ENCODE measurements at regions not wholly inside any gene's neighbourhood (a gene's known extent, or its start where the extent isn't known, plus 50 kb on each side); places are given as distances from the start of the nearest gene placed in this dataset.

- H3F3A ChIP-seq (ENCODE audit: insufficient read depth, low read length), result no peaks in the 10 kb centered on the region
- no peaks in the 10 kb centered on the region for H3K79me2 ChIP-seq (ENCODE audit: low read length)
- TF ChIP-seq, protein P1, sequence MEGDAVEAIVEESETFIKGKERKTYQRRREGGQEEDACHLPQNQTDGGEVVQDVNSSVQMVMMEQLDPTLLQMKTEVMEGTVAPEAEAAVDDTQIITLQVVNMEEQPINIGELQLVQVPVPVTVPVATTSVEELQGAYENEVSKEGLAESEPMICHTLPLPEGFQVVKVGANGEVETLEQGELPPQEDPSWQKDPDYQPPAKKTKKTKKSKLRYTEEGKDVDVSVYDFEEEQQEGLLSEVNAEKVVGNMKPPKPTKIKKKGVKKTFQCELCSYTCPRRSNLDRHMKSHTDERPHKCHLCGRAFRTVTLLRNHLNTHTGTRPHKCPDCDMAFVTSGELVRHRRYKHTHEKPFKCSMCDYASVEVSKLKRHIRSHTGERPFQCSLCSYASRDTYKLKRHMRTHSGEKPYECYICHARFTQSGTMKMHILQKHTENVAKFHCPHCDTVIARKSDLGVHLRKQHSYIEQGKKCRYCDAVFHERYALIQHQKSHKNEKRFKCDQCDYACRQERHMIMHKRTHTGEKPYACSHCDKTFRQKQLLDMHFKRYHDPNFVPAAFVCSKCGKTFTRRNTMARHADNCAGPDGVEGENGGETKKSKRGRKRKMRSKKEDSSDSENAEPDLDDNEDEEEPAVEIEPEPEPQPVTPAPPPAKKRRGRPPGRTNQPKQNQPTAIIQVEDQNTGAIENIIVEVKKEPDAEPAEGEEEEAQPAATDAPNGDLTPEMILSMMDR (IDR thresholded peaks at IDR 0.05; ENCODE audit: low read length), result no peak
- TF ChIP-seq EZH2phosphoT487 (IDR thresholded peaks at IDR 0.05; ENCODE audit: low read length) (no peak), EZH2 (optimal IDR thresholded peaks at IDR 0.05; ENCODE audit: low read depth, low read length) (no peak)
- H3K4me3 ChIP-seq (ENCODE audit: low read length), result no peak overlapping the region
- no peaks in the 10 kb centered on the region for H3K9me2 ChIP-seq (replicated peaks; ENCODE audit: insufficient read depth, low read length)
- H3K4me2 ChIP-seq (ENCODE audit: low read depth, low read length), result no peak overlapping the region
- H2AFZ ChIP-seq (ENCODE audit: low read length), result no peak overlapping the region
- no peaks in the 10 kb centered on the region for H3K9me3 ChIP-seq (replicated peaks; ENCODE audit: insufficient read depth, low read length)
- no peak overlapping the region for H3K27ac ChIP-seq (ENCODE audit: low read length)
- no peaks in the 10 kb centered on the region for H4K20me1 ChIP-seq (ENCODE audit: insufficient read depth, low read length)
- H3K36me3 ChIP-seq (replicated peaks; ENCODE audit: insufficient read depth, low read length), result no peaks in the 10 kb centered on the region
- H3K4me1 ChIP-seq (ENCODE audit: low read length), result no peaks in the 10 kb centered on the region
- no peak overlapping the region for H3K9ac ChIP-seq (ENCODE audit: low read length)
- no peak for DNase-seq
- H3K27me3 ChIP-seq (replicated peaks; ENCODE audit: insufficient read depth, low read length), result no peaks in the 10 kb centered on the region
Observed at GRCh38 chr7:84705706-84706105, 481.1 kb downstream of the SEMA3D start.

DNA sequence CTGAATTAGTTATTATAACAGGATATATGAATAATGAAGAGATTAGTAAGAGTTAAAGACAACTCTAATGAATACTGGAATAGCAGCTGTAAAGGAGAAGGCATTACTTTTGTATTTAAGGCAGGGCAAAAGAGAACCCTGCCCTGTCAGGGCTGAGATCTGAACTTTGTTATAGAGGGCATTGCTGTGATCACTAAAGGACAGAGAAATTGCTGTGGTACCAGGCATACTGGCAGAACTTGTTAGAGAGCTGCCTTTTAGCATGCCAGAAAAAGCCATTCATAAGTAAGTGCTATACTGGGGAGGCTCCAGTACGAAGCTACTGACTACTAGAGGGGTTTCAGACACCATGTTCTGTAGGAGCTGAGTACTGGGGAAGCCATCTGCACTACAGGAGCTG is 481.8 kb downstream of the SEMA3D start:
- DNase-seq, result no peak
- Histone ChIP-seq H3K4me2 (ENCODE audit: low read depth, low read length) (no peak overlapping the region), H3K27me3 (replicated peaks; ENCODE audit: insufficient read depth, low read length) (no peaks in the 10 kb centered on the region), H4K20me1 (ENCODE audit: insufficient read depth, low read length) (no peaks in the 10 kb centered on the region), H3K79me2 (ENCODE audit: low read length) (no peaks in the 10 kb centered on the region), H3K9ac (ENCODE audit: low read length) (no peak overlapping the region), H2AFZ (ENCODE audit: low read length) (no peak overlapping the region), H3K4me3 (ENCODE audit: low read length) (no peak overlapping the region), H3K36me3 (replicated peaks; ENCODE audit: insufficient read depth, low read length) (no peaks in the 10 kb centered on the region), H3K27ac (ENCODE audit: low read length) (no peak overlapping the region), H3K9me3 (replicated peaks; ENCODE audit: insufficient read depth, low read length) (no peaks in the 10 kb centered on the region), H3F3A (ENCODE audit: insufficient read depth, low read length) (no peaks in the 10 kb centered on the region), H3K9me2 (replicated peaks; ENCODE audit: insufficient read depth, low read length) (no peaks in the 10 kb centered on the region), H3K4me1 (ENCODE audit: low read length) (no peaks in the 10 kb centered on the region)
- no peak for TF ChIP-seq EZH2phosphoT487 (IDR thresholded peaks at IDR 0.05; ENCODE audit: low read length)
- no peak for TF ChIP-seq EZH2 (optimal IDR thresholded peaks at IDR 0.05; ENCODE audit: low read depth, low read length)
- TF ChIP-seq, protein P1 (IDR thresholded peaks at IDR 0.05; ENCODE audit: low read length), result no peak

GRCh38 chr7:84704380-84704779 is 482.5 kb downstream of the SEMA3D start:
- no peak for DNase-seq
- TF ChIP-seq, protein P1 (IDR thresholded peaks at IDR 0.05; ENCODE audit: low read length), result no peak
- TF ChIP-seq EZH2phosphoT487 (IDR thresholded peaks at IDR 0.05; ENCODE audit: low read length), result no peak
- Histone ChIP-seq H3F3A (ENCODE audit: insufficient read depth, low read length) (no peaks in the 10 kb centered on the region), H3K79me2 (ENCODE audit: low read length) (no peaks in the 10 kb centered on the region), H3K27ac (ENCODE audit: low read length) (no peak overlapping the region), H3K9me3 (replicated peaks; ENCODE audit: insufficient read depth, low read length) (no peaks in the 10 kb centered on the region), H3K4me2 (ENCODE audit: low read depth, low read length) (no peak overlapping the region), H3K9me2 (replicated peaks; ENCODE audit: insufficient read depth, low read length) (no peaks in the 10 kb centered on the region), H3K4me3 (ENCODE audit: low read length) (no peak overlapping the region), H2AFZ (ENCODE audit: low read length) (no peak overlapping the region), H3K27me3 (replicated peaks; ENCODE audit: insufficient read depth, low read length) (no peaks in the 10 kb centered on the region), H3K9ac (ENCODE audit: low read length) (no peak overlapping the region), H3K36me3 (replicated peaks; ENCODE audit: insufficient read depth, low read length) (no peaks in the 10 kb centered on the region), H4K20me1 (ENCODE audit: insufficient read depth, low read length) (no peaks in the 10 kb centered on the region), H3K4me1 (ENCODE audit: low read length) (no peaks in the 10 kb centered on the region)

Data from MM.1S (cell line).